SK-N-SH treated with all-trans-retinoic acid at 6 μM for 48 hours (cell line): ENCODE measurements at regions not wholly inside any gene's neighbourhood (a gene's known extent, or its start where the extent isn't known, plus 50 kb on each side); places are given as distances from the start of the nearest gene placed in this dataset.

ENCODE experiments used
- ATAC-seq: fragments of 200-7000 bp; cut with Tn5 transposase; 3 replicates; pipeline ENCODE4 v1.9.1; 2020; ENCODE audit warnings: mild to moderate bottlenecking, moderate library complexity
- ARNTL ChIP-seq: fragments of 450-650 bp; formaldehyde crosslinking; IDR thresholded peaks from 2 replicates; pipeline ENCODE4 v1.5.0; 2020; ENCODE audit warnings: low read depth, mild to moderate bottlenecking, moderate library complexity, borderline replicate concordance
- BACH2 ChIP-seq: fragments of 250-450 bp; sonication (Bioruptor Pico); IDR thresholded peaks from 2 replicates; pipeline ENCODE4 v1.9.0; 2021; ENCODE audit warnings: mild to moderate bottlenecking, borderline replicate concordance
- CSDC2 ChIP-seq: fragments of 250-450 bp; sonication (Bioruptor Pico); IDR thresholded peaks from 2 replicates; pipeline ENCODE4 v1.5.0; 2020; ENCODE audit warnings: mild to moderate bottlenecking, moderate library complexity
- CSRNP3 ChIP-seq: fragments of 250-450 bp; sonication (Bioruptor Pico); IDR thresholded peaks from 2 replicates; pipeline ENCODE4 v1.5.1; 2021; ENCODE audit warnings: mild to moderate bottlenecking, moderate library complexity
- ESRRG ChIP-seq: fragments of 250-450 bp; sonication (Bioruptor Pico); IDR thresholded peaks from 2 replicates; pipeline ENCODE4 v1.6.1; 2021; ENCODE audit warnings: mild to moderate bottlenecking
- ISL1 ChIP-seq: fragments of 250-450 bp; sonication (Bioruptor Pico); IDR thresholded peaks from 2 replicates; pipeline ENCODE4 v2.1.2; 2022; ENCODE audit warnings: mild to moderate bottlenecking, moderate library complexity
- PATZ1 ChIP-seq: fragments of 250-450 bp; sonication (Bioruptor Pico); IDR thresholded peaks from 2 replicates; pipeline ENCODE4 v1.8.0; 2020; ENCODE audit warnings: mild to moderate bottlenecking, moderate library complexity, borderline replicate concordance
- PPARA ChIP-seq: fragments of 250-450 bp; sonication (Bioruptor Pico); IDR thresholded peaks from 2 replicates; pipeline ENCODE4 v1.5.0; 2020; ENCODE audit warnings: mild to moderate bottlenecking, borderline replicate concordance
- RARB ChIP-seq: fragments of 250-450 bp; sonication (Bioruptor Pico); IDR thresholded peaks from 2 replicates; pipeline ENCODE4 v1.8.0; 2021; ENCODE audit warnings: mild to moderate bottlenecking, moderate library complexity
- SNAI2 ChIP-seq: fragments of 250-450 bp; sonication (Bioruptor Pico); IDR thresholded peaks from 2 replicates; pipeline ENCODE4 v1.5.0; 2020; ENCODE audit warnings: mild to moderate bottlenecking, moderate library complexity
- TCF4 ChIP-seq: fragments of 250-450 bp; sonication (Bioruptor Pico); IDR thresholded peaks from 2 replicates; pipeline ENCODE4 v1.8.0; 2021; ENCODE audit warnings: mild to moderate bottlenecking, moderate library complexity, borderline replicate concordance
- TOX ChIP-seq: fragments of 250-450 bp; sonication (Bioruptor Pico); IDR thresholded peaks from 2 replicates; pipeline ENCODE4 v1.8.0; 2021; ENCODE audit warnings: mild to moderate bottlenecking, moderate library complexity, borderline replicate concordance
- TSHZ2 ChIP-seq: fragments of 250-450 bp; sonication (Bioruptor Pico); IDR thresholded peaks from 2 replicates; pipeline ENCODE4 v1.5.0; 2020; ENCODE audit warnings: mild to moderate bottlenecking, moderate library complexity
- ZC3H10 ChIP-seq: fragments of 250-450 bp; sonication (Bioruptor Pico); IDR thresholded peaks from 2 replicates; pipeline ENCODE4 v1.5.1; 2021; ENCODE audit warnings: mild to moderate bottlenecking, moderate library complexity
- ZFP3 ChIP-seq: fragments of 250-450 bp; sonication (Bioruptor Pico); IDR thresholded peaks from 2 replicates; pipeline ENCODE4 v1.5.0; 2020; ENCODE audit warnings: mild to moderate bottlenecking, moderate library complexity
- ZNF565 ChIP-seq: fragments of 450-650 bp; formaldehyde crosslinking; conservative IDR thresholded peaks from 2 replicates; pipeline ENCODE4 v1.5.0; 2020; ENCODE audit warnings: low read depth, mild to moderate bottlenecking, moderate library complexity
- ZNF70 ChIP-seq: fragments of 450-650 bp; formaldehyde crosslinking; IDR thresholded peaks from 2 replicates; pipeline ENCODE4 v1.5.0; 2020; ENCODE audit warnings: mild to moderate bottlenecking, moderate library complexity
- TF ChIP-seq, protein P1 (sequence below): fragments of 250-450 bp; sonication (Bioruptor Pico); IDR thresholded peaks from 2 replicates; pipeline ENCODE4 v1.5.1; 2020; ENCODE audit warnings: low read depth, mild to moderate bottlenecking, moderate library complexity
- TF ChIP-seq, protein P2 (sequence below): fragments of 250-450 bp; sonication (Bioruptor Pico); IDR thresholded peaks from 2 replicates; pipeline ENCODE4 v1.8.0; 2021; ENCODE audit warnings: low read depth, mild to moderate bottlenecking, moderate library complexity, borderline replicate concordance

- no peak for ATAC-seq
- TF ChIP-seq ESRRG (CRISPR knock-in tag) (no peak), TOX (CRISPR knock-in tag) (no peak), RARB (no peak), CSRNP3 (CRISPR knock-in tag) (no peak), TCF4 (CRISPR knock-in tag) (no peak), CSDC2 (no peak), TSHZ2 (CRISPR knock-in tag) (no peak), ZNF565 (CRISPR knock-in tag) (no peak), ARNTL (no peak), BACH2 (CRISPR knock-in tag) (no peak), ZNF70 (CRISPR knock-in tag) (no peak), ISL1 (CRISPR knock-in tag) (no peak), ZC3H10 (CRISPR knock-in tag) (no peak)
- TF ChIP-seq, protein P1, sequence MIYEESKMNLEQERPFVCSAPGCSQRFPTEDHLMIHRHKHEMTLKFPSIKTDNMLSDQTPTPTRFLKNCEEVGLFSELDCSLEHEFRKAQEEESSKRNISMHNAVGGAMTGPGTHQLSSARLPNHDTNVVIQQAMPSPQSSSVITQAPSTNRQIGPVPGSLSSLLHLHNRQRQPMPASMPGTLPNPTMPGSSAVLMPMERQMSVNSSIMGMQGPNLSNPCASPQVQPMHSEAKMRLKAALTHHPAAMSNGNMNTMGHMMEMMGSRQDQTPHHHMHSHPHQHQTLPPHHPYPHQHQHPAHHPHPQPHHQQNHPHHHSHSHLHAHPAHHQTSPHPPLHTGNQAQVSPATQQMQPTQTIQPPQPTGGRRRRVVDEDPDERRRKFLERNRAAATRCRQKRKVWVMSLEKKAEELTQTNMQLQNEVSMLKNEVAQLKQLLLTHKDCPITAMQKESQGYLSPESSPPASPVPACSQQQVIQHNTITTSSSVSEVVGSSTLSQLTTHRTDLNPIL = no peak
- TF ChIP-seq, protein P2, sequence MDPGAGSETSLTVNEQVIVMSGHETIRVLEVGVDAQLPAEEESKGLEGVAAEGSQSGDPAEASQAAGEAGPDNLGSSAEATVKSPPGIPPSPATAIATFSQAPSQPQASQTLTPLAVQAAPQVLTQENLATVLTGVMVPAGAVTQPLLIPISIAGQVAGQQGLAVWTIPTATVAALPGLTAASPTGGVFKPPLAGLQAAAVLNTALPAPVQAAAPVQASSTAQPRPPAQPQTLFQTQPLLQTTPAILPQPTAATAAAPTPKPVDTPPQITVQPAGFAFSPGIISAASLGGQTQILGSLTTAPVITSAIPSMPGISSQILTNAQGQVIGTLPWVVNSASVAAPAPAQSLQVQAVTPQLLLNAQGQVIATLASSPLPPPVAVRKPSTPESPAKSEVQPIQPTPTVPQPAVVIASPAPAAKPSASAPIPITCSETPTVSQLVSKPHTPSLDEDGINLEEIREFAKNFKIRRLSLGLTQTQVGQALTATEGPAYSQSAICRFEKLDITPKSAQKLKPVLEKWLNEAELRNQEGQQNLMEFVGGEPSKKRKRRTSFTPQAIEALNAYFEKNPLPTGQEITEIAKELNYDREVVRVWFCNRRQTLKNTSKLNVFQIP (CRISPR knock-in tag) = no peak
Measured at GRCh38 chr12:85711735-85712390, 124.3 kb downstream of the RASSF9 start.

GRCh38 chr12:85713373-85713772, 122.8 kb downstream of the RASSF9 start:
- TF ChIP-seq ZFP3 (CRISPR knock-in tag) = no peak
- TF ChIP-seq ISL1 (CRISPR knock-in tag) = no peak
- TF ChIP-seq PPARA (CRISPR knock-in tag) = no peak
- TF ChIP-seq SNAI2 (CRISPR knock-in tag) = no peak
- TF ChIP-seq TCF4 (CRISPR knock-in tag) = no peak
- TF ChIP-seq ESRRG (CRISPR knock-in tag) = no peak
- TF ChIP-seq ZNF565 (CRISPR knock-in tag) = no peak
- TF ChIP-seq BACH2 (CRISPR knock-in tag) = no peak
- no peak for TF ChIP-seq ZC3H10 (CRISPR knock-in tag)
- TF ChIP-seq PATZ1 (CRISPR knock-in tag) = no peak
- no peak for TF ChIP-seq CSDC2
- TF ChIP-seq CSRNP3 (CRISPR knock-in tag) = no peak
- TF ChIP-seq, protein P2 (CRISPR knock-in tag) = no peak
- ATAC-seq = no peak
